SK-N-SH (cell line): ENCODE measurements at regions not wholly inside any gene's neighbourhood (a gene's known extent, or its start where the extent isn't known, plus 50 kb on each side); places are given as distances from the start of the nearest gene placed in this dataset.

Source experiments
- CTCF ChIA-PET: fragments of 300-600, 350-600 bp; formaldehyde crosslinking; extraction: SDS; loops from one replicate; lab custom pipeline; 2021; lab: Yijun Ruan, JAX
- POLR2A ChIA-PET: fragments of 350-600 bp; sonication (Branson Sonifier 250); formaldehyde crosslinking; extraction: SDS; loops from one replicate; lab custom pipeline; 2020; ENCODE audit warnings: antibody characterized with exemption, inconsistent platforms; lab: Yijun Ruan, JAX
- DNase-seq: peaks from one replicate; pipeline ENCODE4 v3.0.0; 2012
- H2AFZ ChIP-seq: fragments of 200-600 bp; sonication (generic); 2 replicates; pipeline ENCODE4 v1.8.1; 2016; ENCODE audit warnings: antibody characterized with exemption, mild to moderate bottlenecking, low read depth
- H3F3A ChIP-seq: fragments of 200-600 bp; sonication (generic); replicated peaks from 2 replicates; pipeline ENCODE3; 2016; ENCODE audit warnings: antibody characterized with exemption, mild to moderate bottlenecking; ENCODE audit not compliant: insufficient read depth
- H3K27ac ChIP-seq, 2 experiments: fragments of 200-500 bp in 1 of 2; fragments of 200-600 bp in 1 of 2; sonication (Bioruptor generic) in 1 of 2; sonication (generic), shearing (Covaris generic) in 1 of 2; 2 replicates each; pipeline versions ENCODE4 v1.5.1 to v1.6.1; 2014 to 2016; ENCODE audit warnings: low read depth in 2 of 2, inconsistent platforms in 1 of 2, low read length in 1 of 2, mild to moderate bottlenecking in 1 of 2, mixed read lengths in 1 of 2
- H3K27me3 ChIP-seq: fragments of 200-600 bp; sonication (generic), shearing (Covaris generic); 2 replicates; pipeline ENCODE4 v1.6.1; 2016; ENCODE audit warnings: mixed run types; ENCODE audit not compliant: insufficient read depth
- H3K36me3 ChIP-seq, 2 experiments: fragments of 200-500 bp in 1 of 2; fragments of 200-600 bp in 1 of 2; sonication (Bioruptor generic) in 1 of 2; sonication (generic) in 1 of 2; replicated peaks in 1 of 2; 2 replicates each; pipeline versions ENCODE3 to v1.5.1; 2014 to 2016; ENCODE audit warnings: low read length in 1 of 2, mild to moderate bottlenecking in 1 of 2; ENCODE audit not compliant: insufficient read depth in 2 of 2, control insufficient read depth in 1 of 2
- H3K4me1 ChIP-seq, 2 experiments: fragments of 200-500 bp in 1 of 2; fragments of 200-600 bp in 1 of 2; sonication (Bioruptor generic) in 1 of 2; sonication (generic), shearing (Covaris generic) in 1 of 2; 2 replicates each; pipeline versions ENCODE4 v1.5.1 to v1.6.1; 2014 to 2016; ENCODE audit warnings: low read depth in 1 of 2, low read length in 1 of 2, mixed run types in 1 of 2; ENCODE audit not compliant: insufficient read depth in 2 of 2, control insufficient read depth in 1 of 2
- H3K4me2 ChIP-seq: fragments of 200-600 bp; sonication (generic), shearing (Covaris generic); 2 replicates; pipeline ENCODE4 v1.6.1; 2017; ENCODE audit warnings: mixed run types
- H3K4me3 ChIP-seq, 2 experiments: fragments of 200-500 bp in 1 of 2; fragments of 200-600 bp in 1 of 2; sonication (Bioruptor generic) in 1 of 2; sonication (generic), shearing (Covaris generic) in 1 of 2; 2 replicates each; pipeline versions ENCODE4 v1.5.1 to v1.8.1; 2014 to 2016; ENCODE audit warnings: low read depth in 2 of 2, inconsistent platforms in 1 of 2, low read length in 1 of 2, mild to moderate bottlenecking in 1 of 2, mixed read lengths in 1 of 2, moderate library complexity in 1 of 2
- H3K79me2 ChIP-seq: fragments of 200-600 bp; sonication (generic); 2 replicates; pipeline ENCODE4 v1.8.1; 2017; ENCODE audit warnings: mild to moderate bottlenecking; ENCODE audit not compliant: insufficient read depth
- H3K9ac ChIP-seq: fragments of 200-600 bp; sonication (generic); 2 replicates; pipeline ENCODE4 v1.6.1; 2017; ENCODE audit warnings: mixed run types
- H3K9me2 ChIP-seq: fragments of 200-600 bp; sonication (generic); 2 replicates; pipeline ENCODE4 v1.6.1; 2017; ENCODE audit warnings: mixed run types
- H3K9me3 ChIP-seq: fragments of 200-600 bp; sonication (generic); 2 replicates; pipeline ENCODE4 v1.6.1; 2017; ENCODE audit warnings: mixed run types, mild to moderate bottlenecking, moderate library complexity
- H4K20me1 ChIP-seq: fragments of 200-600 bp; sonication (generic); 2 replicates; pipeline ENCODE4 v1.6.1; 2017; ENCODE audit warnings: mild to moderate bottlenecking, mixed run types; ENCODE audit not compliant: insufficient read depth
- EP300 ChIP-seq, 2 experiments: IDR thresholded peaks; 2 replicates each; pipeline versions ENCODE4 v1.4.0 to v1.6.1; 2012; ENCODE audit warnings: borderline replicate concordance in 1 of 2, low read depth in 1 of 2, low read length in 1 of 2
- FOXJ3 ChIP-seq: sonication (generic); formaldehyde crosslinking; IDR thresholded peaks from 2 replicates; pipeline ENCODE4 v1.5.1; 2020; ENCODE audit warnings: mild to moderate bottlenecking, missing genetic modification reagents
- FOXM1 ChIP-seq: IDR thresholded peaks from 2 replicates; pipeline ENCODE4 v1.4.0; 2012; ENCODE audit warnings: low read depth, mild to moderate bottlenecking
- GABPA ChIP-seq: IDR thresholded peaks from 2 replicates; pipeline ENCODE4 v1.4.0; 2012; ENCODE audit warnings: low read depth, mild to moderate bottlenecking
- GATA2 ChIP-seq: sonication (generic); formaldehyde crosslinking; IDR thresholded peaks from 2 replicates; pipeline ENCODE4 v1.5.0; 2020; ENCODE audit warnings: mild to moderate bottlenecking, missing genetic modification reagents
- MEF2A ChIP-seq: IDR thresholded peaks from 2 replicates; pipeline ENCODE4 v1.4.0; 2012; ENCODE audit warnings: low read depth, borderline replicate concordance
- MXI1 ChIP-seq: IDR thresholded peaks from 2 replicates; pipeline ENCODE4 v1.6.1; 2012; ENCODE audit warnings: mild to moderate bottlenecking, low read depth, low read length, improper control_type of control experiment
- POLR2AphosphoS5 ChIP-seq: IDR thresholded peaks from 2 replicates; pipeline ENCODE4 v1.6.1; 2012; ENCODE audit warnings: low read depth, low read length
- SIN3A ChIP-seq: IDR thresholded peaks from 2 replicates; pipeline ENCODE4 v1.6.1; 2012; ENCODE audit warnings: low read depth, mild to moderate bottlenecking, low read length, moderate library complexity, borderline replicate concordance
- SMC3 ChIP-seq: IDR thresholded peaks from 2 replicates; pipeline ENCODE4 v1.6.1; 2012; ENCODE audit warnings: low read depth, low read length, improper control_type of control experiment
- TAF1 ChIP-seq: IDR thresholded peaks from 2 replicates; pipeline ENCODE4 v1.6.1; 2012; ENCODE audit warnings: low read depth, mild to moderate bottlenecking, low read length, moderate library complexity, borderline replicate concordance
- TCF12 ChIP-seq: IDR thresholded peaks from 2 replicates; pipeline ENCODE4 v1.4.0; 2012
- YY1 ChIP-seq: IDR thresholded peaks from 2 replicates; pipeline ENCODE4 v1.4.0; 2012; ENCODE audit warnings: low read depth, mild to moderate bottlenecking
- WGBS: methylation state at CpG from one replicate; pipeline ENCODE4 v1.1.6; 2017; ENCODE audit warnings: low lambda C conversion rate; 5-methylcytosine and 5-hydroxymethylcytosine counted together
- TF ChIP-seq, protein P1 (sequence below): IDR thresholded peaks from 2 replicates; pipeline ENCODE4; 2012
- TF ChIP-seq, protein P2 (sequence below): fragments of 200-600 bp; sonication (generic); IDR thresholded peaks from 2 replicates; pipeline ENCODE4 v1.6.1; 2017; ENCODE audit warnings: antibody characterized with exemption, mild to moderate bottlenecking, moderate library complexity
- TF ChIP-seq, protein P3 (sequence below): fragments of 150-350 bp; IDR thresholded peaks from 2 replicates; pipeline ENCODE4 v1.6.1; 2017; ENCODE audit warnings: antibody characterized with exemption, low read length, low read depth, borderline replicate concordance
- TF ChIP-seq, protein P4 (sequence below): IDR thresholded peaks from 2 replicates; pipeline ENCODE4 v1.4.0; 2012; ENCODE audit warnings: low read depth, borderline replicate concordance
- TF ChIP-seq, protein P5 (sequence below): fragments of 150-350 bp; IDR thresholded peaks from 2 replicates; pipeline ENCODE4 v1.6.1; 2016; ENCODE audit warnings: mild to moderate bottlenecking, low read depth, low read length

DNA sequence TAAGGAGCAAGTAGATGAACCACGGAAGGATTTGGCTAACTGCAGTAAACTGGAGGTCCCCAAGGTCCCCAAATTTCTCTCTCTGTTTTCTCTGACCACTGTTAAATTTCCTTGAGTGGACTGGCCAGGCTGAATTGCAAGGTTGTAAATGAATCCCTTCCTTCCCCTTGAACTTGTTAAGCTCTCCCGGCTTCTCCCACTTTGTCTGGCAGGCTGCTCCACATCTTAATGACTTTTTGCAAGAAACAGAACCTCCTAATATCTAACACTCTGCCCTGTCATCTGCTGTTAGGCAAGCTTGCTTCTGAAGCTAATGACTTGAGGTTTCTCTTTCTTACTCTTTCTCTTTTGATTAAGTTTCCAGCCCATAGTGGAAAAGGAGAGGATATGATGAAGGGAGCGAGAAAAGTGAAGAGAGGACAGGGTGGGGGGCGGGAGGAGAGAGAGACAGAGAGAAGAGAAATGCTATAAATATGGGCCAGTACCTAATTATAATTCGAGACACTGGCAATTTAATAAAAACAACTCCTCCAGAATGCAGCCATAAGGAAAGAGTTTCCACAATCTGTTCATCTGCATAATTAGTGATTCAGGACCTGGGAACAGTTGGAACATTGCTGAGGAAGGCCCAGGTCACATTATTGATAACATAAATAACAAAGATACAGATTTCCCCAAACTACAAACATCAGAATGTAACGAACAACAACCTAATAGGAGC lies 437.3 kb upstream of the MPDZ start:
- no peak for DNase-seq
- H3K27ac ChIP-seq: no peak overlapping the region
- H3K36me3 ChIP-seq: no peaks in the 10 kb centered on the region
- no peak for TF ChIP-seq SMC3
- TF ChIP-seq, protein P1, sequence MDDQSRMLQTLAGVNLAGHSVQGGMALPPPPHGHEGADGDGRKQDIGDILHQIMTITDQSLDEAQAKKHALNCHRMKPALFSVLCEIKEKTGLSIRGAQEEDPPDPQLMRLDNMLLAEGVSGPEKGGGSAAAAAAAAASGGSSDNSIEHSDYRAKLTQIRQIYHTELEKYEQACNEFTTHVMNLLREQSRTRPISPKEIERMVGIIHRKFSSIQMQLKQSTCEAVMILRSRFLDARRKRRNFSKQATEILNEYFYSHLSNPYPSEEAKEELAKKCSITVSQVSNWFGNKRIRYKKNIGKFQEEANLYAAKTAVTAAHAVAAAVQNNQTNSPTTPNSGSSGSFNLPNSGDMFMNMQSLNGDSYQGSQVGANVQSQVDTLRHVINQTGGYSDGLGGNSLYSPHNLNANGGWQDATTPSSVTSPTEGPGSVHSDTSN: no peak
- no peak for TF ChIP-seq YY1
- TF ChIP-seq GATA2 (CRISPR knock-in tag): no peak
- TF ChIP-seq SIN3A: no peak
- TF ChIP-seq, protein P2, sequence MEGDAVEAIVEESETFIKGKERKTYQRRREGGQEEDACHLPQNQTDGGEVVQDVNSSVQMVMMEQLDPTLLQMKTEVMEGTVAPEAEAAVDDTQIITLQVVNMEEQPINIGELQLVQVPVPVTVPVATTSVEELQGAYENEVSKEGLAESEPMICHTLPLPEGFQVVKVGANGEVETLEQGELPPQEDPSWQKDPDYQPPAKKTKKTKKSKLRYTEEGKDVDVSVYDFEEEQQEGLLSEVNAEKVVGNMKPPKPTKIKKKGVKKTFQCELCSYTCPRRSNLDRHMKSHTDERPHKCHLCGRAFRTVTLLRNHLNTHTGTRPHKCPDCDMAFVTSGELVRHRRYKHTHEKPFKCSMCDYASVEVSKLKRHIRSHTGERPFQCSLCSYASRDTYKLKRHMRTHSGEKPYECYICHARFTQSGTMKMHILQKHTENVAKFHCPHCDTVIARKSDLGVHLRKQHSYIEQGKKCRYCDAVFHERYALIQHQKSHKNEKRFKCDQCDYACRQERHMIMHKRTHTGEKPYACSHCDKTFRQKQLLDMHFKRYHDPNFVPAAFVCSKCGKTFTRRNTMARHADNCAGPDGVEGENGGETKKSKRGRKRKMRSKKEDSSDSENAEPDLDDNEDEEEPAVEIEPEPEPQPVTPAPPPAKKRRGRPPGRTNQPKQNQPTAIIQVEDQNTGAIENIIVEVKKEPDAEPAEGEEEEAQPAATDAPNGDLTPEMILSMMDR: no peak
- TF ChIP-seq, protein P3, sequence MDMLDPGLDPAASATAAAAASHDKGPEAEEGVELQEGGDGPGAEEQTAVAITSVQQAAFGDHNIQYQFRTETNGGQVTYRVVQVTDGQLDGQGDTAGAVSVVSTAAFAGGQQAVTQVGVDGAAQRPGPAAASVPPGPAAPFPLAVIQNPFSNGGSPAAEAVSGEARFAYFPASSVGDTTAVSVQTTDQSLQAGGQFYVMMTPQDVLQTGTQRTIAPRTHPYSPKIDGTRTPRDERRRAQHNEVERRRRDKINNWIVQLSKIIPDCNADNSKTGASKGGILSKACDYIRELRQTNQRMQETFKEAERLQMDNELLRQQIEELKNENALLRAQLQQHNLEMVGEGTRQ: no peak
- no peak for TF ChIP-seq TCF12
- TF ChIP-seq MXI1: no peak
- no peak for TF ChIP-seq TAF1
- TF ChIP-seq POLR2AphosphoS5: no peak
- TF ChIP-seq, protein P4, sequence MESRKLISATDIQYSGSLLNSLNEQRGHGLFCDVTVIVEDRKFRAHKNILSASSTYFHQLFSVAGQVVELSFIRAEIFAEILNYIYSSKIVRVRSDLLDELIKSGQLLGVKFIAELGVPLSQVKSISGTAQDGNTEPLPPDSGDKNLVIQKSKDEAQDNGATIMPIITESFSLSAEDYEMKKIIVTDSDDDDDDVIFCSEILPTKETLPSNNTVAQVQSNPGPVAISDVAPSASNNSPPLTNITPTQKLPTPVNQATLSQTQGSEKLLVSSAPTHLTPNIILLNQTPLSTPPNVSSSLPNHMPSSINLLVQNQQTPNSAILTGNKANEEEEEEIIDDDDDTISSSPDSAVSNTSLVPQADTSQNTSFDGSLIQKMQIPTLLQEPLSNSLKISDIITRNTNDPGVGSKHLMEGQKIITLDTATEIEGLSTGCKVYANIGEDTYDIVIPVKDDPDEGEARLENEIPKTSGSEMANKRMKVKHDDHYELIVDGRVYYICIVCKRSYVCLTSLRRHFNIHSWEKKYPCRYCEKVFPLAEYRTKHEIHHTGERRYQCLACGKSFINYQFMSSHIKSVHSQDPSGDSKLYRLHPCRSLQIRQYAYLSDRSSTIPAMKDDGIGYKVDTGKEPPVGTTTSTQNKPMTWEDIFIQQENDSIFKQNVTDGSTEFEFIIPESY: no peak
- TF ChIP-seq, protein P5, sequence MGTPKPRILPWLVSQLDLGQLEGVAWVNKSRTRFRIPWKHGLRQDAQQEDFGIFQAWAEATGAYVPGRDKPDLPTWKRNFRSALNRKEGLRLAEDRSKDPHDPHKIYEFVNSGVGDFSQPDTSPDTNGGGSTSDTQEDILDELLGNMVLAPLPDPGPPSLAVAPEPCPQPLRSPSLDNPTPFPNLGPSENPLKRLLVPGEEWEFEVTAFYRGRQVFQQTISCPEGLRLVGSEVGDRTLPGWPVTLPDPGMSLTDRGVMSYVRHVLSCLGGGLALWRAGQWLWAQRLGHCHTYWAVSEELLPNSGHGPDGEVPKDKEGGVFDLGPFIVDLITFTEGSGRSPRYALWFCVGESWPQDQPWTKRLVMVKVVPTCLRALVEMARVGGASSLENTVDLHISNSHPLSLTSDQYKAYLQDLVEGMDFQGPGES: no peak
- no peak for TF ChIP-seq GABPA
- TF ChIP-seq MEF2A: no peak
- TF ChIP-seq FOXJ3 (CRISPR knock-in tag): no peak
- no peak for TF ChIP-seq EP300 (IDR thresholded peaks at IDR 0.05; ENCODE audit: borderline replicate concordance in 1 of 2, low read depth in 1 of 2, low read length in 1 of 2)
- TF ChIP-seq FOXM1: no peak
- H3K4me1 ChIP-seq: peaks cover 3 to 5% of the 10 kb centered on the region in 2 experiments; a peak in 2 of 4 replicates
- no peaks in the 10 kb centered on the region for H4K20me1 ChIP-seq
- no peaks in the 10 kb centered on the region for H3K9me3 ChIP-seq
- no peaks in the 10 kb centered on the region for H3K27me3 ChIP-seq
- H3K9me2 ChIP-seq: no peaks in the 10 kb centered on the region
- ChIA-PET POLR2A (no interaction called here), CTCF (no interaction called here)
- H3K4me2 ChIP-seq: no peak overlapping the region
- H2AFZ ChIP-seq: no peak overlapping the region
- H3K4me3 ChIP-seq: no peak overlapping the region
- H3K79me2 ChIP-seq: no peaks in the 10 kb centered on the region
- H3F3A ChIP-seq: no peaks in the 10 kb centered on the region
- 67% methylated on average over 6 of the region's 6 CpGs for WGBS
- H3K9ac ChIP-seq: no peak overlapping the region
